ENCODE measurements at regions not wholly inside any gene's neighbourhood (a gene's known extent, or its start where the extent isn't known, plus 50 kb on each side); places are given as distances from the start of the nearest gene placed in this dataset.

DNA sequence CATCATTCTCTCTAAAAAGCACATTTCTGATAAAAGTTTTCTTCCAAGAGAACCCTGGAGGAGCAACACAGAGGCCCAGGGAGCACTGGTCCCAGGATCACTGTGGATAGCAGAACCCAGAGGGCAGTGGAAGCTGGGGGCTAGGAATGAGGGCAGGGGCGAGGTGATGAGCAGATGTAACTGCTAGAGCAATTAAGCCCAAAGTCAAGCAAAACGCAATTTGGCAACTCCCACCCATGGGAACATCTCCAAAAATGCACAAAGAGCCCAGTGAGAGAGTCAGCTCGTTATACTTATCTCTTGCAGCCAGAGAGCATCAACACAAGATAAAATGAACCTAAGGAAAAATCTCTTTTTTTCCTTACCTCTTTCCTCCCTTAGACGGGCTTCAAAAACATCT, 284.2 kb downstream of the TBC1D4 start:
- TF ChIP-seq, protein P1, sequence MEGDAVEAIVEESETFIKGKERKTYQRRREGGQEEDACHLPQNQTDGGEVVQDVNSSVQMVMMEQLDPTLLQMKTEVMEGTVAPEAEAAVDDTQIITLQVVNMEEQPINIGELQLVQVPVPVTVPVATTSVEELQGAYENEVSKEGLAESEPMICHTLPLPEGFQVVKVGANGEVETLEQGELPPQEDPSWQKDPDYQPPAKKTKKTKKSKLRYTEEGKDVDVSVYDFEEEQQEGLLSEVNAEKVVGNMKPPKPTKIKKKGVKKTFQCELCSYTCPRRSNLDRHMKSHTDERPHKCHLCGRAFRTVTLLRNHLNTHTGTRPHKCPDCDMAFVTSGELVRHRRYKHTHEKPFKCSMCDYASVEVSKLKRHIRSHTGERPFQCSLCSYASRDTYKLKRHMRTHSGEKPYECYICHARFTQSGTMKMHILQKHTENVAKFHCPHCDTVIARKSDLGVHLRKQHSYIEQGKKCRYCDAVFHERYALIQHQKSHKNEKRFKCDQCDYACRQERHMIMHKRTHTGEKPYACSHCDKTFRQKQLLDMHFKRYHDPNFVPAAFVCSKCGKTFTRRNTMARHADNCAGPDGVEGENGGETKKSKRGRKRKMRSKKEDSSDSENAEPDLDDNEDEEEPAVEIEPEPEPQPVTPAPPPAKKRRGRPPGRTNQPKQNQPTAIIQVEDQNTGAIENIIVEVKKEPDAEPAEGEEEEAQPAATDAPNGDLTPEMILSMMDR (optimal IDR thresholded peaks at IDR 0.05 in 1 of 3, IDR thresholded peaks at IDR 0.05 in 1 of 3, conservative IDR thresholded peaks at IDR 0.05 in 1 of 3; ENCODE audit: extremely low read depth in 1 of 3, insufficient read depth in 2 of 3, low read length in 3 of 3), result no peak
- TF ChIP-seq EZH2 (IDR thresholded peaks at IDR 0.05; ENCODE audit: low read length), result no peak
